Left colon (tissue), 2 donors: ENCODE measurements at regions not wholly inside any gene's neighbourhood (a gene's known extent, or its start where the extent isn't known, plus 50 kb on each side); places are given as distances from the start of the nearest gene placed in this dataset.

ENCODE experiments used
- ATAC-seq: fragments of 200-7000 bp; cut with Tn5 transposase; one replicate; pipeline ENCODE4 v1.9.1; 2020; ENCODE audit warnings: mild to moderate bottlenecking, moderate library complexity
- DNase-seq, 2 donors: peaks; one replicate each; pipeline ENCODE4 v3.0.0-alpha.2; 2020
- intact Hi-C, 2 donors: fragments of 100-400 bp; cut with DNase I in 1 of 2; cut with micrococcal nuclease in 1 of 2; formaldehyde crosslinking; loops; one replicate each; pipeline versions ENCODE4 v1.11.2 to v1.14.0; 2022; cut with DNase I, micrococcal nuclease
- donor health status: DM: no; HTN: no; CAD: no.
- donor health status: DM: yes; HTN: yes; CAD: no.

GRCh38 chr12:132427174-132427768, 62.7 kb upstream of the FBRSL1 start:
- peak; percentile 20 for ATAC-seq
- intact Hi-C loops: no loop called here
- no peak for DNase-seq

- ATAC-seq (no peak), DNase-seq (no peak)
- intact Hi-C loops: no loop called here
Observed at GRCh38 chr12:132426349-132427173, 63.4 kb upstream of the FBRSL1 start.

GRCh38 chr12:132424811-132425210, 65.1 kb upstream of the FBRSL1 start:
- DNase-seq: no peak
- no peak for ATAC-seq
- intact Hi-C loops: no loop called here

- intact Hi-C loops: no loop called here
- DNase-seq (no peak), ATAC-seq (no peak)
Observed at GRCh38 chr12:132423820-132424645, 65.9 kb upstream of the FBRSL1 start.

- ATAC-seq: peak; percentile 49
- DNase-seq: no peak
- intact Hi-C loops: no loop called here
Observed at GRCh38 chr12:132423251-132423819, 66.6 kb upstream of the FBRSL1 start.

- DNase-seq (no peak), ATAC-seq (no peak)
- intact Hi-C loops: no loop called here
Observed at GRCh38 chr12:132422381-132423043, 67.4 kb upstream of the FBRSL1 start.

GRCh38 chr12:132422040-132422380, 67.9 kb upstream of the FBRSL1 start:
- ATAC-seq: no peak
- intact Hi-C loops: no loop called here
- no peak for DNase-seq

- intact Hi-C loops: loop anchor here (5.0 to 10.0 kb wide), 4 partner anchors 105 to 198 kb away; partner anchors contain the start of genes P2RX2 (in 2 of the 2) and LRCOL1 (in 1 of the 2)
- no peak for DNase-seq
- no peak for ATAC-seq
Observed at GRCh38 chr12:132419631-132420246, 70.2 kb upstream of the FBRSL1 start.

GRCh38 chr12:132418393-132418925, 71.5 kb upstream of the FBRSL1 start:
- intact Hi-C loops: loop anchor here (5.0 to 10.0 kb wide), 4 partner anchors 106 to 199 kb away; partner anchors contain the start of genes P2RX2 (in 2 of the 2) and LRCOL1 (in 1 of the 2)
- ATAC-seq: no peak
- DNase-seq: no peak

GRCh38 chr12:132417741-132418140, 72.2 kb upstream of the FBRSL1 start:
- intact Hi-C loops: loop anchor here (5.0 to 10.0 kb wide), 4 partner anchors 107 to 200 kb away; partner anchors contain the start of genes P2RX2 (in 2 of the 2) and LRCOL1 (in 1 of the 2)
- DNase-seq: no peak
- no peak for ATAC-seq

GRCh38 chr12:132416827-132417226, 73.1 kb upstream of the FBRSL1 start:
- no peak for ATAC-seq
- no peak for DNase-seq
- intact Hi-C loops: loop anchor here (5.0 to 10.0 kb wide), 4 partner anchors 108 to 200 kb away; partner anchors contain the start of genes P2RX2 (in 2 of the 2) and LRCOL1 (in 1 of the 2)

GRCh38 chr12:132416121-132416673, 73.8 kb upstream of the FBRSL1 start:
- intact Hi-C loops: loop anchor here (5.0 to 10.0 kb wide), 4 partner anchors 109 to 201 kb away; partner anchors contain the start of genes P2RX2 (in 2 of the 2) and LRCOL1 (in 1 of the 2)
- ATAC-seq (no peak), DNase-seq (no peak)

- DNase-seq (no peak), ATAC-seq (peak; percentile 38)
- intact Hi-C loops: loop anchor here (5.0 to 10.0 kb wide), 4 partner anchors 109 to 202 kb away; partner anchors contain the start of genes P2RX2 (in 2 of the 2) and LRCOL1 (in 1 of the 2)
Observed at GRCh38 chr12:132415327-132416120, 74.4 kb upstream of the FBRSL1 start.

- intact Hi-C loops: loop anchor here (5.0 to 10.0 kb wide), 4 partner anchors 110 to 203 kb away; partner anchors contain the start of genes P2RX2 (in 2 of the 2) and LRCOL1 (in 1 of the 2)
- ATAC-seq (peak; percentile 99), DNase-seq (peak; percentile 77 to 85)
Observed at GRCh38 chr12:132414634-132415326, 75.2 kb upstream of the FBRSL1 start.

- intact Hi-C loops: loop anchor here in 1 of 2 donors (10.0 kb wide), 2 partner anchors 111 to 201 kb away; partner anchors contain the start of genes LRCOL1 and P2RX2
- DNase-seq (no peak), ATAC-seq (peak; percentile 26)
Observed at GRCh38 chr12:132413931-132414588, 75.9 kb upstream of the FBRSL1 start.
